ENCODE measurements at regions not wholly inside any gene's neighbourhood (a gene's known extent, or its start where the extent isn't known, plus 50 kb on each side); places are given as distances from the start of the nearest gene placed in this dataset.

GRCh38 chr21:29235714-29236197, 63.0 kb upstream of the BACH1 start:
- H3K4me3 ChIP-seq (ENCODE audit: low read depth, low read length) = peak overlapping the region; percentile 8; the same call in 1 of the 2 replicates
- peak; percentile 89 for DNase-seq (ENCODE audit: low read depth)
- TF ChIP-seq, protein P1, sequence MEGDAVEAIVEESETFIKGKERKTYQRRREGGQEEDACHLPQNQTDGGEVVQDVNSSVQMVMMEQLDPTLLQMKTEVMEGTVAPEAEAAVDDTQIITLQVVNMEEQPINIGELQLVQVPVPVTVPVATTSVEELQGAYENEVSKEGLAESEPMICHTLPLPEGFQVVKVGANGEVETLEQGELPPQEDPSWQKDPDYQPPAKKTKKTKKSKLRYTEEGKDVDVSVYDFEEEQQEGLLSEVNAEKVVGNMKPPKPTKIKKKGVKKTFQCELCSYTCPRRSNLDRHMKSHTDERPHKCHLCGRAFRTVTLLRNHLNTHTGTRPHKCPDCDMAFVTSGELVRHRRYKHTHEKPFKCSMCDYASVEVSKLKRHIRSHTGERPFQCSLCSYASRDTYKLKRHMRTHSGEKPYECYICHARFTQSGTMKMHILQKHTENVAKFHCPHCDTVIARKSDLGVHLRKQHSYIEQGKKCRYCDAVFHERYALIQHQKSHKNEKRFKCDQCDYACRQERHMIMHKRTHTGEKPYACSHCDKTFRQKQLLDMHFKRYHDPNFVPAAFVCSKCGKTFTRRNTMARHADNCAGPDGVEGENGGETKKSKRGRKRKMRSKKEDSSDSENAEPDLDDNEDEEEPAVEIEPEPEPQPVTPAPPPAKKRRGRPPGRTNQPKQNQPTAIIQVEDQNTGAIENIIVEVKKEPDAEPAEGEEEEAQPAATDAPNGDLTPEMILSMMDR (IDR thresholded peaks at IDR 0.05; ENCODE audit: insufficient read depth, low read depth, low read length, missing control alignments) = no peak

GRCh38 chr21:29236201-29236600, 62.5 kb upstream of the BACH1 start:
- H3K4me3 ChIP-seq (ENCODE audit: low read depth, low read length) = 0 out of 2 replicates have a peak overlapping the region, but pooled peaks have one; percentile 8
- DNase-seq (ENCODE audit: low read depth) = no peak
- TF ChIP-seq, protein P1 (IDR thresholded peaks at IDR 0.05; ENCODE audit: insufficient read depth, low read depth, low read length, missing control alignments) = no peak

DNA sequence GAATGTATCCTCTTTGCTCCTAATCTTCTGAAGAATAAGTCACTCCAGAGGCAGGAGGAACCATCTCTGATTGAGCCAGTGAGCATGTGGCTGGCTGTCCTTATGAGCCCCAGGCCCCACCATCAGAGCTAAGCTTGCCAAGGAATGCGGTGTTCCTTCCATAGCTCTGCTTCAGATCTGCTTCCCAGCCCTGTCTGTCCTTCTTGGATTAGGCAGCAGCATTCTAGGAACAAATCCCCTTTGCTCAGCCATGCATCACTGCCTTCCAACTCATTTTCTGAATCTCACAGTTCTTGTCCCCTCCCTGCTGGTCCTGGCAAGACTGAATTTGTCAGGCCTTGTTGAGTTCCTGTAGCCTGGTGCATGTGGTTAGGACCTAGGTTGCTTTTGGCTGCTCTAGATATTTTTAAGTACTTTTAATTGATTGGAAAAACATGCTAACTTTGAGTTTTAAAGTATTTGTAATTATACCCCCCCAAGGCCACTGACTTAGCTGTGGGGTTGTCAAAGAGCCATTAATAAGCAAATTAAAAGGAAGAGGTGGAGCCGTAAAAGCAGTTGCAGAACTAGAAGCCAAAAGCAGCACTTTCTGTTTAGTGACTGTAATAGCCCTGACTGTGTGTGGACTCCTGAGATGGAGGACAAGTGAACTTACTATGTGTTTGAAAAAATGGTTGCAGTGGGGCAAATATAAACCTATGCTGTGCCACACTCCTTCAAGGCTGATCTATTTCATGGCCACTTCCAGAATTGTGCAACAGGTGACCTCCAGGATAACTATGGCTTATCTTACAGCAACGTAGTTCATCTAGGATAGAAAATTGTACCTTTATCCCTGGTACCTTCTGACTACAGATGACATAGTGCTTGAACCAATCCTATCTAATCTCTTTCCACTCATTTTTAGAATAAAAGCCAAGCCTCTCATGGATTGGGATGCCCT, 61.3 kb upstream of the BACH1 start:
- TF ChIP-seq, protein P1 (IDR thresholded peaks at IDR 0.05; ENCODE audit: insufficient read depth, low read depth, low read length, missing control alignments) = no peak
- H3K4me3 ChIP-seq (ENCODE audit: low read depth, low read length) = no peak overlapping the region
- DNase-seq (ENCODE audit: low read depth) = peak; percentile 60

DNA sequence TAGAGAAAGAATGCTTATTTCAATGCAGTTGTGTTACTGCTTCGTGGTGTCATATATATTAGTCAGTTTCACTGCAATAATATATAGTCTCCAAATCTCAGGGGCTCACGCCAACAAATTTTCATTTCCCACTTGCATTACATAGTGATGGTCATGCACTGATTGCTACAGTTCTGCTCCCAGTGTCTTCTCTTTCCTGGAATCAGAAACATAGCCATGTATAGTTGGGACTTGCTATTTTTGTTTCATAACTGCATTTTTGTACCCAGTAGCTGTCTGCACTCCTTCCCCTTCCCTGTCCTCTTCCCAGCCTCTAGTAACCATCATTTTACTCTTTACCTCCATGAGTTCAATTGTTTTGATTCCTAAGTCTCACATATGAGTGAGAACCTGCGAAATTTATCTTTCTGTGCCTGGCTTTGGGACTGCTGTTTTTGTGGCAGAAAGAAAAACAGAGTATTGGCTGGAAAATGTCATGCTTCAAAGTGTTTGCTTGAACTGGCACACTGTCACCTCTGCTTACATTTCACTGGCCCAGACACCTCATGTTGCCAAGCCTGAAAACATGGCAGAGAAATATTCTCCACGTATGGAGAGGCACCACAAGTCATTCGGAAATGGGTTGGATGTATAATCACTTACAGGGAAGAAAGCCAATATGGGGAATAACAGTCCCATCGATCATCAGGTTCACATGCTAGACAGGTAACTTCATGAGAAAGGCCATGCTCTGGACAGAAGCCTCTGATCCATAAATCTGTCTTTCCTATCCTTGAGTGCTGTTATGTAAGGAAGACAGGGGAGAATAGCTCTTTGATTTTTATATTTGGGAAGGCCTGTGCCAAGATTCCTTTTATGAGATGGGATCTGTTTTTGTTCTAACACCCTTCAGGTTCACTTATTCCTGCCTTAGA, 60.4 kb upstream of the BACH1 start:
- TF ChIP-seq, protein P1 (IDR thresholded peaks at IDR 0.05; ENCODE audit: insufficient read depth, low read depth, low read length, missing control alignments) = no peak
- DNase-seq (ENCODE audit: low read depth) = no peak
- no peak overlapping the region for H3K4me3 ChIP-seq (ENCODE audit: low read depth, low read length)

GRCh38 chr21:29238967-29239290, 59.8 kb upstream of the BACH1 start:
- TF ChIP-seq, protein P1 (IDR thresholded peaks at IDR 0.05; ENCODE audit: insufficient read depth, low read depth, low read length, missing control alignments) = no peak
- DNase-seq (ENCODE audit: low read depth) = no peak
- no peak overlapping the region for H3K4me3 ChIP-seq (ENCODE audit: low read depth, low read length)

GRCh38 chr21:29240136-29240535, 58.6 kb upstream of the BACH1 start:
- H3K4me3 ChIP-seq (ENCODE audit: low read depth, low read length) = no peak overlapping the region
- TF ChIP-seq, protein P1 (IDR thresholded peaks at IDR 0.05; ENCODE audit: insufficient read depth, low read depth, low read length, missing control alignments) = no peak
- no peak for DNase-seq (ENCODE audit: low read depth)
